Spinal cord (tissue), 9 donors: ENCODE measurements at regions not wholly inside any gene's neighbourhood (a gene's known extent, or its start where the extent isn't known, plus 50 kb on each side); places are given as distances from the start of the nearest gene placed in this dataset.
A peak's percentile ranks its signal among the peaks of the same experiment; 100 is the strongest.

Experiments used
- DNase-seq, 6 donors: peaks; one replicate each; pipeline versions ENCODE4 v3.0.0 to v3.0.0-alpha.2; 2013 to 2015; ENCODE audit warnings: low spot score in 6 of 6, low read depth in 4 of 6
- H3K27ac ChIP-seq: one replicate; pipeline ENCODE4 v1.5.1; 2013; ENCODE audit warnings: low read depth, low read length, control low read depth
- H3K27me3 ChIP-seq: one replicate; pipeline ENCODE4 v1.6.1; 2013; ENCODE audit warnings: low read length; ENCODE audit not compliant: control insufficient read depth, insufficient read depth
- H3K36me3 ChIP-seq: one replicate; pipeline ENCODE4 v1.6.1; 2013; ENCODE audit warnings: low read length; ENCODE audit not compliant: control insufficient read depth, insufficient read depth
- H3K4me1 ChIP-seq: one replicate; pipeline ENCODE4 v1.6.1; 2013; ENCODE audit warnings: low read length; ENCODE audit not compliant: control insufficient read depth, insufficient read depth
- H3K4me3 ChIP-seq: one replicate; pipeline ENCODE4 v1.5.1; 2013; ENCODE audit warnings: low read depth, low read length, control low read depth
- H3K9me3 ChIP-seq: one replicate; pipeline ENCODE4 v1.6.1; 2013; ENCODE audit warnings: low read length; ENCODE audit not compliant: control insufficient read depth, insufficient read depth
- WGBS: methylation state at CpG from one replicate; pipeline ENCODE4 v1.1.5; 2013; ENCODE audit warnings: missing lambda C conversion rate; ENCODE audit not compliant: insufficient coverage; 5-methylcytosine and 5-hydroxymethylcytosine counted together
- donor health status: healthy.

- Histone ChIP-seq H3K27ac (no peak overlapping the region), H3K9me3 (no peaks in the 10 kb centered on the region), H3K4me1 (peaks cover 19% of the 10 kb centered on the region), H3K4me3 (no peak overlapping the region), H3K27me3 (no peaks in the 10 kb centered on the region), H3K36me3 (no peaks in the 10 kb centered on the region)
- DNase-seq: no peak
- WGBS: 54% methylated on average over 2 of the region's 6 CpGs
Observed at GRCh38 chr20:57088436-57088835, 178.0 kb downstream of the BMP7 start.

GRCh38 chr20:57089699-57090144, 176.7 kb downstream of the BMP7 start:
- no peaks in the 10 kb centered on the region for H3K36me3 ChIP-seq
- peak in 3 of 6 donors; percentile 48 to 80 (median 75) for DNase-seq
- H3K9me3 ChIP-seq: no peaks in the 10 kb centered on the region
- H3K27me3 ChIP-seq: no peaks in the 10 kb centered on the region
- no peak overlapping the region for H3K27ac ChIP-seq
- H3K4me1 ChIP-seq: peaks cover 19% of the 10 kb centered on the region
- no peak overlapping the region for H3K4me3 ChIP-seq
- WGBS: 26% methylated on average over 12 of the region's 12 CpGs

- peaks cover 19% of the 10 kb centered on the region for H3K4me1 ChIP-seq
- WGBS: 88% methylated on average over 16 of the region's 25 CpGs
- no peak overlapping the region for H3K4me3 ChIP-seq
- no peaks in the 10 kb centered on the region for H3K36me3 ChIP-seq
- no peak for DNase-seq
- H3K27me3 ChIP-seq: no peaks in the 10 kb centered on the region
- no peaks in the 10 kb centered on the region for H3K9me3 ChIP-seq
- H3K27ac ChIP-seq: no peak overlapping the region
Observed at GRCh38 chr20:57090590-57091560, 175.6 kb downstream of the BMP7 start.

DNA sequence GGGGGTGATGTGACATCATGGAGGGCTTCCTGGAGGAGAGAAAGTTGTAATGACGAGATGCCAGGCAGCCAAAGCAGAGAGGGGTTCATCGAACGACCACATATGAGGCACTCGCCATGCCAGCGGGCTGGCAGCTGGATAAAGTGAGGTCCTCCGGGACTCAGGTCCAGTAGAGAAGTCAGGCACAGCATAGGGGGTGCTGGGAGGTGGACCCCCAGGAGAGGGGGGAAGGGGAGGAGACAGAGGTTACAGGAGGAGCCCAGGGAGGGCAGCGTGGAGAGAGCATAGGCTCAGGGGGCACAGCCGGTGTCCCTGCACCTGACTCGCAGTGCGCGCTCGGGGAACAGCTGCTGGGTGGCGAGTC, 174.7 kb downstream of the BMP7 start:
- H3K4me3 ChIP-seq: no peak overlapping the region
- 65% methylated on average over 13 of the region's 13 CpGs for WGBS

GRCh38 chr20:57092112-57092899, 174.1 kb downstream of the BMP7 start:
- no peaks in the 10 kb centered on the region for H3K9me3 ChIP-seq
- H3K36me3 ChIP-seq: no peaks in the 10 kb centered on the region
- H3K4me3 ChIP-seq: no peak overlapping the region
- no peaks in the 10 kb centered on the region for H3K27me3 ChIP-seq
- H3K27ac ChIP-seq: no peak overlapping the region
- WGBS: 22% methylated on average over 34 of the region's 34 CpGs
- peak in 4 of 6 donors; percentile 27 to 84 (median 62) for DNase-seq
- peaks cover 19% of the 10 kb centered on the region for H3K4me1 ChIP-seq

More for the DNA sequence above, 174.7 kb downstream of the BMP7 start:
- no peaks in the 10 kb centered on the region for H3K36me3 ChIP-seq
- no peaks in the 10 kb centered on the region for H3K9me3 ChIP-seq
- no peak overlapping the region for H3K27ac ChIP-seq
- no peak for DNase-seq
- peaks cover 19% of the 10 kb centered on the region for H3K4me1 ChIP-seq
- no peaks in the 10 kb centered on the region for H3K27me3 ChIP-seq

- H3K36me3 ChIP-seq: no peaks in the 10 kb centered on the region
- WGBS: 76% methylated on average over 12 of the region's 23 CpGs
- no peaks in the 10 kb centered on the region for H3K27me3 ChIP-seq
- DNase-seq: no peak
- H3K4me1 ChIP-seq: peaks cover 19% of the 10 kb centered on the region
- H3K4me3 ChIP-seq: no peak overlapping the region
- no peaks in the 10 kb centered on the region for H3K9me3 ChIP-seq
- H3K27ac ChIP-seq: no peak overlapping the region
Observed at GRCh38 chr20:57092900-57093530, 173.4 kb downstream of the BMP7 start.

- Histone ChIP-seq H3K4me3 (no peak overlapping the region), H3K4me1 (peaks cover 19% of the 10 kb centered on the region), H3K27me3 (no peaks in the 10 kb centered on the region), H3K36me3 (no peaks in the 10 kb centered on the region), H3K9me3 (no peaks in the 10 kb centered on the region), H3K27ac (no peak overlapping the region)
- no peak for DNase-seq
- WGBS: 96% methylated on average over 9 of the region's 10 CpGs
Observed at GRCh38 chr20:57093766-57094165, 172.7 kb downstream of the BMP7 start.

- 88% methylated on average over 12 of the region's 16 CpGs for WGBS
Observed at GRCh38 chr20:57094252-57094891, 172.1 kb downstream of the BMP7 start.

DNA sequence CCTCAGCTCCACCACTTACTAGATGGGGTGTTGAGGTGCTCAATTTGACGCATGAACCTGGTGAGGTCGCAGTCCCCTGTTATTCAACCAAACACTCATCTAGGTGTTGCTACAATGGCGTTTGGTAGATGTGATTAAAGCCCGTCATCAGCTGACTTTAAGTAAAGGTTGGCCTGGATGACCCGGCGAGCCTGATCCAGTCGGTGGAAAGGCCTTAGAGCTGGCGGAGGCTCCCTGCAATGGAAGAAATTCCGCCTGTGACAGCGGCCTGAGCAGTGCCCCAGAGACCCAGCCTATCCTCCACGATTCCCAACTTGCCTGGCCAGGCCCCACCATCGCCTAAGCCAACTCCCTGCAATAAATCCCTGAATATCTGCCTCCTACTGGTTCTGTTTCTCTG, 171.4 kb downstream of the BMP7 start:
- no peak for DNase-seq
- H3K36me3 ChIP-seq: no peaks in the 10 kb centered on the region
- WGBS: 93% methylated on average over 8 of the region's 12 CpGs
- peaks cover 14% of the 10 kb centered on the region for H3K4me1 ChIP-seq
- H3K4me3 ChIP-seq: no peak overlapping the region
- H3K27ac ChIP-seq: no peak overlapping the region
- no peaks in the 10 kb centered on the region for H3K9me3 ChIP-seq
- H3K27me3 ChIP-seq: no peaks in the 10 kb centered on the region

More at GRCh38 chr20:57094252-57094891, 172.1 kb downstream of the BMP7 start:
- Histone ChIP-seq H3K4me1 (peaks cover 19% of the 10 kb centered on the region), H3K27ac (no peak overlapping the region), H3K36me3 (no peaks in the 10 kb centered on the region), H3K4me3 (no peak overlapping the region), H3K27me3 (no peaks in the 10 kb centered on the region), H3K9me3 (no peaks in the 10 kb centered on the region)
- DNase-seq: no peak
